ENCODE measurements at regions not wholly inside any gene's neighbourhood (a gene's known extent, or its start where the extent isn't known, plus 50 kb on each side); places are given as distances from the start of the nearest gene placed in this dataset.

DNA sequence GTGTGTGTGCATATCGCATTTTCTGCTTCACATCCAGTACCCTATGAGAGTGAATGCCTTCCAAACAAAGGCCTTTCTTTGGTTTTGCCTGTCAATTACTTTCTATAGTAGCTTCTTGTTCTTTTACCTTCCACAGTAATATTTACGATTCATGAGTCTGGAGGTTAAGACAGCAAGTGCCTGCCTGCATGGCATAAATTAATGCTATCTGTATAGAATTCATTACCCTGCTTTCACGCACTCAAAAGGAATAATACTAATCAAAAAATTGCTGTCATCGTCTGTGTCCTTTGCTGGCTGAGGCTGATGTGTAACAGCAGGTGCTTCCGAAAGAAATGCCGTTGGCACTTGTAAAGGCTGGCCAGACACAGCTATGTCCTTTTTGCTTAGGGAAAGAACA is 1304.4 kb upstream of the CDH6 start:
- in situ Hi-C loops (cut with HindIII; ENCODE audit: low sequenced_read_pairs) = no loop called here

DNA sequence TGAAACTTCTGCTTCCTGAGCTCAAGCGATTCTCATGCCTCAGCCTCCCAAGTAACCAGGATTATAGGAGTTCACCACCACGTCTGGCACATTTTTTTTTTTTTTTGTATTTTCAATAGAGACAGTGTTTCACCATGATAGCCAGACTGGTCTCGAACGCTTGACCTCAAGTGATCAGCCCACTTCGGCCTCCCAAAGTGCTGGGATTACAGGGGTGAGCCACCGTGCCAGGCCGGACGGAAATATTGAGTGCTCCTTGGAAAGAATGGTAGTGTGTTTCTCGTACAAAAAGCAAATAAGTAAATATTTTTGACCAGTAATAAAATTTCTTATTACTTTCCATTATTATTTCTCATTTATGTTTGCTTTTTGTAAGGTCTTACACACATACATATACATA is 1307.9 kb upstream of the CDH6 start:
- no peak for DNase-seq (ENCODE audit: low spot score)
- in situ Hi-C loops (cut with HindIII; ENCODE audit: low sequenced_read_pairs) = no loop called here

More for the DNA sequence above, 1304.4 kb upstream of the CDH6 start:
- no peak for DNase-seq (ENCODE audit: low spot score)

GRCh38 chr5:29882036-29882435 is 1311.5 kb upstream of the CDH6 start:
- in situ Hi-C loops (cut with HindIII; ENCODE audit: low sequenced_read_pairs) = no loop called here
- no peak for DNase-seq (ENCODE audit: low spot score)

- in situ Hi-C loops (cut with HindIII; ENCODE audit: low sequenced_read_pairs) = no loop called here
- DNase-seq (ENCODE audit: low spot score) = no peak
Observed at GRCh38 chr5:29879401-29879800, 1314.1 kb upstream of the CDH6 start.

GRCh38 chr5:29878599-29878998 is 1314.9 kb upstream of the CDH6 start:
- no peak for DNase-seq (ENCODE audit: low spot score)
- in situ Hi-C loops (cut with HindIII; ENCODE audit: low sequenced_read_pairs) = no loop called here

GRCh38 chr5:29867155-29867554 is 1326.3 kb upstream of the CDH6 start:
- no peak for DNase-seq (ENCODE audit: low spot score)
- in situ Hi-C loops (cut with HindIII; ENCODE audit: low sequenced_read_pairs) = no loop called here

GRCh38 chr5:29853711-29854220 is 1339.7 kb upstream of the CDH6 start:
- in situ Hi-C loops (cut with HindIII; ENCODE audit: low sequenced_read_pairs) = no loop called here

DNA sequence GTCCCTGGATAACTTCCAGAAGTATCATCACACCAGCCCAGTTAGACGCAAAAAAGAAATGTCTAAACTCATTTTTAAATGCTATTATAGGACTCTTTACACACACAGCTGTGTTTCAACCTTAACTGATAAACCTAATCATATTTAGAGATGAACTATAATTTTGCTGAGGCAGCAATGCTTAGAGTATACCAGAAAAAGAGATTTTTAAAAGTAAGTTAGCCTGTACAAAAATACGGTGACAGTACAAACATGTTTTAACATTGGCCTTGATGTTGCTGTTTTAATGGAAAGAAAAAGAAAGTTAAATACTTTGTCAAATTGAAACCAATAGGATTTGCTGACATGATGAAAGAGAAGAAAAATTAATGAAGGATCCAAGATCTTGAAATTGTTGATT is 1341.2 kb upstream of the CDH6 start:
- in situ Hi-C loops (cut with HindIII; ENCODE audit: low sequenced_read_pairs) = no loop called here
- DNase-seq (ENCODE audit: low spot score) = no peak

More at GRCh38 chr5:29853711-29854220, 1339.7 kb upstream of the CDH6 start:
- no peak for DNase-seq (ENCODE audit: low spot score)

DNA sequence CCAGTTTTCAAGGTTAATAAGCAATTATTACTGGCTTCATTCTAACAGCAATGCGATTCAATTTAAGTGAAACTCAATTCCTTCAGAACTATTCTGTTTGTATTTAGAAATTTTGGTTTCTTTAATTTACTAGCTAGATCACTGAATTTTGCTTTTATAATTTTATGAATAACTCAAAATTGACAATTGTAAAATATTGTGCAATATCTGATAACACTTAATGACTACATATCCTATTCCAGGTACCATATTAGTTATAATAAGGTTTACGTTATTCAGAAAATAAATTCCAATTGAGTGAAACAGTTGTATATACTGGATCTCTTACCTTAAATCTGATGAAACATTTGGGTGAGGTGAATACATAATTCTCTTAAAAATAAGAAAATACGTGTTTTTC is 1348.3 kb upstream of the CDH6 start:
- in situ Hi-C loops (cut with HindIII; ENCODE audit: low sequenced_read_pairs) = no loop called here
- DNase-seq (ENCODE audit: low spot score) = no peak

DNA sequence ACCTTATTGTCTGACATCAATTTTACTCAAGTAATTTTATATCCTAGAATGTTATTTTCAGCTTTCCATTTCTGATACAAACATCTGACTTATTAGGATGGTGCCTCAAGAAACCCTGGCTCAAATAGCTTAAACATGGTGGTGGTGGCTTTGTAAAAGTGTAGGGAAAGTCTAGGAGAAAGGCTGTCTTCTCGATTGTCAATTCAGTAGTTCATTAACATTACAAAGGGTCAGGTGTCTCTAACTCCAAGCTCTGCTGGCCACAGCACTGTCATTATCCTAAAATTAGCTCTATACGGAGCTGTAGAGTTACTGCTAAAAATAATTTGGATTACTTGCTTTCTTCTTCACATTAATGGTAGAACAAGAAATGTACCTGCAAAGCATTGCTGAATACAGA is 1360.1 kb upstream of the CDH6 start:
- in situ Hi-C loops (cut with HindIII; ENCODE audit: low sequenced_read_pairs) = no loop called here
- no peak for DNase-seq (ENCODE audit: low spot score)

- no peak for DNase-seq (ENCODE audit: low spot score)
- in situ Hi-C loops (cut with HindIII; ENCODE audit: low sequenced_read_pairs) = no loop called here
Observed at GRCh38 chr5:29822521-29822920, 1371.0 kb upstream of the CDH6 start.

- in situ Hi-C loops (cut with HindIII; ENCODE audit: low sequenced_read_pairs) = no loop called here
- no peak for DNase-seq (ENCODE audit: low spot score)
Observed at GRCh38 chr5:29811914-29812679, 1381.4 kb upstream of the CDH6 start.

DNA sequence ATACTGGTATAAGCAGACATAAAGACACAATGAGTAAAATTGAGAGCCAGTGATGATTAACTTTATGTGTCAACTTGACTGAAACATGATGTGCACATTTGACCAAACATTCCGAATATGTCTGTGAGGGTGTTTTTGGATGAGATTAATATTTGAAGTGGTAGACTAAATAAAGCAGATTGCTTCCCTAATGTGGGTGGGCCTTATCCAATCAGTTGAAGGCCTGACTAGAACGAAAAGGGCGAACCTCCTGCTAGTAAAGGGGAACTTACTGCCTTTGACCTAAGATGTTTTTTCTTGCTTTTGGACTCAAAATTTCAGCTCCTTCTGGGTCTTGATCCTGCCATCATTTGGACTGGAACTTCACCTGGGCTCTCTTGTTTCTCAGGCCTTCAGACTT is 1387.7 kb upstream of the CDH6 start:
- DNase-seq (ENCODE audit: low spot score) = no peak
- in situ Hi-C loops (cut with HindIII; ENCODE audit: low sequenced_read_pairs) = no loop called here

DNA sequence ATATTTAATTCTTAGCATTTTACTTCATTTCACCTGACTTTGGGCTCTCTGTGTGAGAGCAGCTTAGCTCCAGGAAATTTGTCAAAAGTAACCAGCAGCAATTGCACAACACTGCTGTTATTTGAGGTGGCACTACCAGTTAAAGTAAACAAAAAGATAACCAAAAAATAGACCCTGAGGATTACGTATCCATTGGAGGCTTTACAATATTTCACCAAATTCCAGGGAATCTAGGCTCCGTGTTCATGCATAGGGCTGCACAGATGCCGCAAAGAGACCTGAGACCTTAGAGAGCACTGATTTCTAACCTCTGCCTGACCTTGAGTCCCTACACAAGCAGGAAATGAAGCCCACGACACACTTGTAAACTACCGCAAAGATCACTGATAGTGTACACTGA is 1392.7 kb upstream of the CDH6 start:
- DNase-seq (ENCODE audit: low spot score) = no peak

DNA sequence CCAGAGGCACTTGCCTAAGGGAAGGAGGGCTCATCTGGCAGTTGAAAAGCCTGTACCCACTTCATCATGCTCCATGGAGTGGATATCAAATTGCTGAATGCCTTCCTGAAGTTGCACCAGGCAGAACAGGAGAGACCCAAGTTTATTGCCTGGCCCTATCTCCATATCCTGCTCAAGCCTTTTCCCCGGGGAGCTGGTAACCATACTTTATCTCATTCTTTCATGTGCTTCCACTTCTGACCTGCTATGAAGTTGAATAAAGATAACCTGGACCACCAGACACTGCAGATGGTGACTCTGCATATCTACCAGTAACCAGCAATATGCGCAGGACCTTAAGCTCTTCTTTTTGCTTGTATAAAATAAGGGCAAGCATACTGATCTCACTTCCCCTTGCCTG is 1397.5 kb upstream of the CDH6 start:
- in situ Hi-C loops (cut with HindIII; ENCODE audit: low sequenced_read_pairs) = no loop called here
- DNase-seq (ENCODE audit: low spot score) = no peak

More for the DNA sequence above, 1392.7 kb upstream of the CDH6 start:
- in situ Hi-C loops (cut with HindIII; ENCODE audit: low sequenced_read_pairs) = no loop called here

DNA sequence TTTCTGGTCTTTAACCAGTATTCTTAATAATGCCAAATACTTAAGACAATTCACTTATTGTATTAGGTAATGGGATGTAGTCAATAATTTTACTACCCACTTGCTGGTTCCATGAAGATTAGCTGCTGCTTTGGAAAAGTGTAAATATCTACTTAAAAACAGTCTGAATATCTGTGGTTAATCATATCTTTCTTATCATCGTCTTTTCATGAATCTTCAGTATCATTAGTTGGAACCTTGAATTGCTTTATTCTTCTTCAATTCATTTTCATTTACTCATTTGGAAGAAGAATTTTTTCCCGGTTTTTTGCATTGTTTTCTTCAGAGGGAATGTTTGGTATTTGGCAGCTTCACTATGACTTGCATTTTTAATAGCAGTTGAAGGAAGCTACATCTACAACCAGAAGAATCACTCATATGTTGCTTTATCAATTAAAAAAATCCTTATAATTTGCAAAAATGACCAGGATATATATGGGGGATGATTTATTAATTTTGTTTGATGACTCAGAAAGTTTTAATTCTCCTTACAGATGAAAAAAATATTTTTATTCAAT is 1398.3 kb upstream of the CDH6 start:
- in situ Hi-C loops (cut with HindIII; ENCODE audit: low sequenced_read_pairs) = no loop called here
- no peak for DNase-seq (ENCODE audit: low spot score)

GRCh38 chr5:29794141-29794787 is 1399.2 kb upstream of the CDH6 start:
- in situ Hi-C loops (cut with HindIII; ENCODE audit: low sequenced_read_pairs) = no loop called here
- no peak for DNase-seq (ENCODE audit: low spot score)

DNA sequence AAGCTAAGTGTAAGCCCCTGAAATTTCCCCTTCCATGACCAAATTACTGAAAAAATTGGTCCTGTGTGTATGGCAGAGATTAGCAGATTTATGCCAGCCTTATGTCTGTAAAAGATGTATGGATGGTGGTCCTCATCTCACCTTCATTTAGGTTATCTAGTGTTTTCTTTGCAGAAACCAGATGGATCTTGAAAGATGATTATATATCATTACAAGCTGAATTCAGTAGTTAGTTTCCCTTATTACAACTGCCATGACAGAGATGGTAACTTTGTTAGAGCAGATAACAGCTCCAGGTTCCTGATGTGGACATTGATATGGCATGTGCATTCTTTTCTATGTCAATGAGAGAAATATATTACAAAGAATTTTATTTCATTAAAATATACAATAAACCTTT is 1403.2 kb upstream of the CDH6 start:
- DNase-seq (ENCODE audit: low spot score) = no peak
- in situ Hi-C loops (cut with HindIII; ENCODE audit: low sequenced_read_pairs) = no loop called here

DNA sequence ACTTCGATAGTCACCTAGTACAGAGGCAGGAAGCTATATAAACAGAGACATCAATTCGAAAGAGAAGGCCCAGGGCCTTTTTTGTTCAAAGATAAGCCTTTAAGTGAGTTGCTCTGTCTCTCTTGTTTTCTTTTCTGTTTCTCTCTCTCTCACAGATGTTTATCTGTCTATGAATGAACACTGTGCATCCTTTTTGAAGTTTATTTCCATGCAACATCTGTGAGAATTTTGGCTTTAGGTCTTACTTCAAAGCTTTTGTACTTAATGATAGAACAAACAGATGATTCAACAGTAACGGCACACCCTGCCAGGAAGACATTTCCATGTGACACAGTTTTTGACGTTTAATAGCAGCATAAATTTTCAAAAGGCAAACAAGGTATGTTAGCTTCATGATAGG is 1413.1 kb upstream of the CDH6 start:
- DNase-seq (ENCODE audit: low spot score) = no peak
- in situ Hi-C loops (cut with HindIII; ENCODE audit: low sequenced_read_pairs) = no loop called here

GRCh38 chr5:29779141-29779540 is 1414.3 kb upstream of the CDH6 start:
- DNase-seq (ENCODE audit: low spot score) = no peak
- in situ Hi-C loops (cut with HindIII; ENCODE audit: low sequenced_read_pairs) = no loop called here

All from G401 (cell line).